Breast epithelium (tissue), 3 donors: ENCODE measurements at regions not wholly inside any gene's neighbourhood (a gene's known extent, or its start where the extent isn't known, plus 50 kb on each side); places are given as distances from the start of the nearest gene placed in this dataset.

ENCODE experiments used
- CTCF ChIP-seq, 3 donors: fragments of 450-650 bp; IDR thresholded peaks; one replicate each; pipeline ENCODE4 v1.5.1; 2016 to 2017; ENCODE audit warnings: antibody characterized with exemption in 3 of 3, mild to moderate bottlenecking in 3 of 3, moderate library complexity in 3 of 3
- POLR2AphosphoS5 ChIP-seq, 3 donors: sonication (generic); formaldehyde crosslinking; IDR thresholded peaks; one replicate each; pipeline ENCODE4 v1.6.1; 2017; ENCODE audit warnings: antibody characterized with exemption in 3 of 3

- TF ChIP-seq POLR2AphosphoS5 (IDR thresholded peaks at IDR 0.05) (no peak), CTCF (IDR thresholded peaks at IDR 0.05) (no peak)
Measured at GRCh38 chr21:16213518-16213917, 483.7 kb downstream of the USP25 start.
